Tibial artery (tissue), 4 donors: ENCODE measurements at regions not wholly inside any gene's neighbourhood (a gene's known extent, or its start where the extent isn't known, plus 50 kb on each side); places are given as distances from the start of the nearest gene placed in this dataset.

Experiments
- DNase-seq, 2 donors: peaks; one replicate each; pipeline ENCODE4 v3.0.0-alpha.2; 2019
- H3K27ac ChIP-seq, 2 donors: fragments of 200-600 bp; sonication (generic) in 1 of 2; 1 replicate in 1 of 2; 2 replicates in 1 of 2; pipeline ENCODE4 v1.5.1; 2018 to 2019; ENCODE audit warnings: mild to moderate bottlenecking in 1 of 2
- H3K27me3 ChIP-seq, 2 donors: fragments of 200-600 bp; sonication (generic) in 1 of 2; one replicate each; pipeline versions ENCODE4 v1.5.1 to v1.6.0; 2016 to 2019
- H3K36me3 ChIP-seq, 3 donors: fragments of 200-600 bp; sonication (generic) in 2 of 3; one replicate each; pipeline ENCODE4 v1.5.1; 2016 to 2019; ENCODE audit warnings: mild to moderate bottlenecking in 2 of 3
- H3K4me1 ChIP-seq, 4 donors: fragments of 200-600 bp; sonication (generic) in 2 of 4; 1 replicate in 3 of 4; 2 replicates in 1 of 4; pipeline ENCODE4 v1.5.1; 2016 to 2019
- H3K4me3 ChIP-seq, 2 donors: fragments of 200-600 bp; sonication (generic) in 1 of 2; 1 replicate in 1 of 2; 2 replicates in 1 of 2; pipeline ENCODE4 v1.5.1; 2018 to 2019; ENCODE audit warnings: mild to moderate bottlenecking in 2 of 2
- H3K9me3 ChIP-seq, 3 donors: fragments of 200-600 bp; sonication (generic) in 1 of 3; one replicate each; pipeline ENCODE4 v1.5.1; 2016 to 2019
- CTCF ChIP-seq, 2 experiments: fragments of 200-600 bp in 1 of 2; fragments of 450-650 bp in 1 of 2; IDR thresholded peaks; one replicate each; pipeline ENCODE4 v1.5.1; 2017 to 2019; ENCODE audit warnings: antibody characterized with exemption in 2 of 2, mild to moderate bottlenecking in 1 of 2, moderate library complexity in 1 of 2
- intact Hi-C: fragments of 100-400 bp; cut with DNase I; formaldehyde crosslinking; loops from one replicate; pipeline ENCODE4 v1.15.0; 2023; ENCODE audit warnings: low total_unique reads

DNA sequence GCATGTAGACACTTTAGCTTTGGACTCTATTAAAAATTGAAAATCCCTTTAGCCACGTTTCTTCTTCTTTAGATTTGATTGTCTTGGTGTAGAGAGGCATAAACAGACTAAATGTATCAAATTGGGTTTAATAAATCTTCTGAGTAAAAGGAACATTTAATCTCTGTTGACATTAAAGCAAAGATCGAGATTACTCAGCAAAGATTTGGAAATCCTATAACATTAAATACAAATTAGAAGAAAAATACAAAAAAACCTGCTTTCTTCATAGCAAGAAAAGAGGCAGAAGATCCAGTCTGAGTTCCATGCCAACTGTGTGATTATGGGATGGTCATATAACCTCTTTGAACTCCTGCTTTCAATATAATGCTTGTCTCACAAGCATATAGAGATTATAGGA lies 172.3 kb downstream of the GJA1 start:
- H3K27ac ChIP-seq = no peak overlapping the region
- H3K4me1 ChIP-seq = no peaks in the 10 kb centered on the region
- no peaks in the 10 kb centered on the region for H3K36me3 ChIP-seq
- no peaks in the 10 kb centered on the region for H3K27me3 ChIP-seq
- intact Hi-C loops = no loop called here
- DNase-seq = no peak
- no peaks in the 10 kb centered on the region for H3K9me3 ChIP-seq
- no peak for TF ChIP-seq CTCF (IDR thresholded peaks at IDR 0.05)
- H3K4me3 ChIP-seq = no peak overlapping the region

DNA sequence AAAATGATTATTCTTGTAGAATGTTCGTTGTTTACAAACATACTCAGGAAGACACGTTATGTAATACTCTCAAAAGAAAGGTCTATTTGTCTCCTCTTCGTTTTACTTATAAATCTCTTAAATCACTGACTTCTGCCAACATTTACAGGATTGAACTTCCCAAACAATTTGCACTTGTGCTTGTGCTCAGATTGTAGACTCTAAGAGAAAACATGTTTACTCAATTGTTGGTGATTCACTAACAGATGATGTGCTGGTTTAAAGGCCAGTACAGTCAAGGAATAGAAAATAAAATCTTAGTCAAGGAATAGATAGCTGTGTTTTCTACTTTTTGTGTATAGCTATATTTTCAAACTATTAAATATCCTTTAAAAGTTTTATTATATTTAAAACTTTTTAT lies 172.8 kb downstream of the GJA1 start:
- intact Hi-C loops = no loop called here

GRCh38 chr6:121609281-121609680 lies 173.8 kb downstream of the GJA1 start:
- DNase-seq = no peak
- no peaks in the 10 kb centered on the region for H3K9me3 ChIP-seq
- peaks cover 0 to 9% (median 0%) of the 10 kb centered on the region in 4 donors for H3K4me1 ChIP-seq
- H3K27me3 ChIP-seq = no peaks in the 10 kb centered on the region
- intact Hi-C loops = no loop called here
- no peak overlapping the region for H3K4me3 ChIP-seq
- TF ChIP-seq CTCF (IDR thresholded peaks at IDR 0.05) = no peak
- H3K27ac ChIP-seq = no peak overlapping the region
- no peaks in the 10 kb centered on the region for H3K36me3 ChIP-seq

More for the DNA sequence above, 172.8 kb downstream of the GJA1 start:
- TF ChIP-seq CTCF (IDR thresholded peaks at IDR 0.05) = no peak
- Histone ChIP-seq H3K27ac (no peak overlapping the region), H3K4me3 (no peak overlapping the region), H3K36me3 (no peaks in the 10 kb centered on the region), H3K27me3 (no peaks in the 10 kb centered on the region), H3K4me1 (no peaks in the 10 kb centered on the region), H3K9me3 (no peaks in the 10 kb centered on the region)
- DNase-seq = no peak

- Histone ChIP-seq H3K27me3 (no peaks in the 10 kb centered on the region), H3K9me3 (no peaks in the 10 kb centered on the region), H3K36me3 (no peaks in the 10 kb centered on the region), H3K27ac (no peak overlapping the region), H3K4me1 (peaks cover 0 to 16% (median 0%) of the 10 kb centered on the region in 4 donors), H3K4me3 (no peak overlapping the region)
- intact Hi-C loops = no loop called here
- no peak for TF ChIP-seq CTCF (IDR thresholded peaks at IDR 0.05)
- DNase-seq = no peak
Observed at GRCh38 chr6:121612927-121613326, 177.5 kb downstream of the GJA1 start.

GRCh38 chr6:121614115-121614514 lies 178.7 kb downstream of the GJA1 start:
- H3K4me1 ChIP-seq = peaks cover 0 to 16% (median 0%) of the 10 kb centered on the region in 4 donors
- no peak overlapping the region for H3K4me3 ChIP-seq
- no peaks in the 10 kb centered on the region for H3K9me3 ChIP-seq
- H3K27me3 ChIP-seq = no peaks in the 10 kb centered on the region
- peak overlapping the region; percentile 3 to 63 for H3K27ac ChIP-seq
- DNase-seq = no peak
- H3K36me3 ChIP-seq = no peaks in the 10 kb centered on the region
- no peak for TF ChIP-seq CTCF (IDR thresholded peaks at IDR 0.05)
- intact Hi-C loops = no loop called here

DNA sequence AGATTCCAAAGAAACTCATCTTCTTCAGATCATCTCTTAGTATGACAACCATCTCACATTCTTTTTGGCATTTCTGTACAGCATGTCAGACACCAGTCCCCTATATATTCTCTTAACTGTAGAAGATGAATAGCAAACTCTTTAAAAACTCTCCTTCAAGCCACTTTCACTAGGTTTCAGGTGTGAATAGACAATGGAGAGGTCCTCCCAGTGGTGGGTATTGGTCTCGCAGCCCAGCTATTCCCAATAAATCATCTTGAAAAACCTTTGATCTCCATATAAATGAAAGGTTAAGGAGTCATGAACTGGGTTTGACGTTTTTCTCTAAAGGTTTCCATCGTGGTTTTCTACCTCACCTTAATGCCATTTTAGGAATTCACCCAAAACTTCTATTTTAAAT lies 180.0 kb downstream of the GJA1 start:
- intact Hi-C loops = no loop called here
- peaks cover 0 to 16% (median 0%) of the 10 kb centered on the region in 4 donors for H3K4me1 ChIP-seq
- DNase-seq = no peak
- no peak overlapping the region for H3K27ac ChIP-seq
- no peaks in the 10 kb centered on the region for H3K27me3 ChIP-seq
- no peak overlapping the region for H3K4me3 ChIP-seq
- H3K36me3 ChIP-seq = no peaks in the 10 kb centered on the region
- no peaks in the 10 kb centered on the region for H3K9me3 ChIP-seq
- TF ChIP-seq CTCF (IDR thresholded peaks at IDR 0.05) = no peak
